Smooth muscle cell (in vitro differentiated cells): ENCODE measurements at regions not wholly inside any gene's neighbourhood (a gene's known extent, or its start where the extent isn't known, plus 50 kb on each side); places are given as distances from the start of the nearest gene placed in this dataset.
A peak's percentile ranks its signal among the peaks of the same experiment; 100 is the strongest.

Experiments
- DNase-seq: peaks from one replicate; lab custom pipeline; 2025; ENCODE audit not compliant: unreplicated experiment; lab: John Stamatoyannopoulos, UW
- H2AFZ ChIP-seq: fragments of 200-600 bp; sonication (generic); 2 replicates; pipeline ENCODE4 v1.6.0; 2016; ENCODE audit warnings: antibody characterized with exemption, low read depth, mild to moderate bottlenecking
- H3F3A ChIP-seq: fragments of 200-600 bp; sonication (generic); 2 replicates; pipeline ENCODE4 v1.6.0; 2017; ENCODE audit warnings: antibody characterized with exemption, low read depth
- H3K27ac ChIP-seq: fragments of 200-600 bp; sonication (generic); 2 replicates; pipeline ENCODE4 v1.5.1; 2016; ENCODE audit warnings: low read depth, mild to moderate bottlenecking
- H3K27me3 ChIP-seq: fragments of 200-600 bp; sonication (generic); 2 replicates; pipeline ENCODE4 v1.6.1; 2016; ENCODE audit warnings: low read depth, mild to moderate bottlenecking
- H3K36me3 ChIP-seq: fragments of 200-600 bp; sonication (generic); 2 replicates; pipeline ENCODE4 v1.5.1; 2016; ENCODE audit warnings: low read depth
- H3K4me1 ChIP-seq: fragments of 200-600 bp; sonication (generic); 2 replicates; pipeline ENCODE4 v1.5.1; 2016; ENCODE audit warnings: low read depth
- H3K4me2 ChIP-seq: fragments of 200-600 bp; sonication (generic); 2 replicates; pipeline ENCODE4 v1.6.0; 2016; ENCODE audit warnings: mild to moderate bottlenecking
- H3K4me3 ChIP-seq: fragments of 200-600 bp; sonication (generic); 2 replicates; pipeline ENCODE4 v1.5.1; 2016; ENCODE audit warnings: mild to moderate bottlenecking
- H3K79me2 ChIP-seq: fragments of 200-600 bp; sonication (generic); 2 replicates; pipeline ENCODE4 v1.6.0; 2016; ENCODE audit warnings: low read depth, mild to moderate bottlenecking
- H3K9ac ChIP-seq: fragments of 200-600 bp; sonication (generic); 2 replicates; pipeline ENCODE4 v1.6.0; 2016; ENCODE audit warnings: low read depth
- H3K9me3 ChIP-seq: fragments of 200-600 bp; sonication (generic); replicated peaks from 2 replicates; pipeline ENCODE4 v1.5.1; 2016; ENCODE audit warnings: low read depth
- H4K20me1 ChIP-seq: fragments of 200-600 bp; sonication (generic); 2 replicates; pipeline ENCODE4 v1.6.0; 2016; ENCODE audit warnings: low read depth
- CTCF ChIP-seq: fragments of 200-600 bp; sonication (generic); IDR thresholded peaks from 2 replicates; pipeline ENCODE4 v1.5.1; 2017; ENCODE audit warnings: borderline replicate concordance, mild to moderate bottlenecking, antibody characterized with exemption; ENCODE audit not compliant: insufficient read depth, poor library complexity, severe bottlenecking
- WGBS: methylation state at CpG from one replicate; pipeline ENCODE4 v1.1.7; 2016; ENCODE audit warnings: low lambda C conversion rate; 5-methylcytosine and 5-hydroxymethylcytosine counted together

- H3K27ac ChIP-seq = no peak overlapping the region
- no peak overlapping the region for H3K4me3 ChIP-seq
- H3K27me3 ChIP-seq = no peaks in the 10 kb centered on the region
- no peaks in the 10 kb centered on the region for H4K20me1 ChIP-seq
- DNase-seq = no peak
- no peak overlapping the region for H3K9ac ChIP-seq
- H3K36me3 ChIP-seq = no peaks in the 10 kb centered on the region
- H3K4me1 ChIP-seq = no peaks in the 10 kb centered on the region
- H3K9me3 ChIP-seq = no peaks in the 10 kb centered on the region
- 94% methylated on average over 11 of the region's 11 CpGs for WGBS
- H2AFZ ChIP-seq = no peak overlapping the region
- no peaks in the 10 kb centered on the region for H3F3A ChIP-seq
- H3K79me2 ChIP-seq = no peaks in the 10 kb centered on the region
- no peak overlapping the region for H3K4me2 ChIP-seq
- no peak for TF ChIP-seq CTCF
Measured at GRCh38 chr11:21931436-21932101, 261.3 kb upstream of the ANO5 start.

GRCh38 chr11:21933095-21933494 lies 259.8 kb upstream of the ANO5 start:
- no peak for DNase-seq
- WGBS = 43% methylated on average over 1 of the region's 1 CpG
- Histone ChIP-seq H3K27ac (no peak overlapping the region), H3K4me3 (no peak overlapping the region), H2AFZ (no peak overlapping the region), H3K4me2 (no peak overlapping the region), H3K36me3 (no peaks in the 10 kb centered on the region), H3K9ac (no peak overlapping the region), H3K27me3 (no peaks in the 10 kb centered on the region), H3K9me3 (no peaks in the 10 kb centered on the region), H3F3A (no peaks in the 10 kb centered on the region), H3K79me2 (no peaks in the 10 kb centered on the region), H4K20me1 (no peaks in the 10 kb centered on the region), H3K4me1 (no peaks in the 10 kb centered on the region)
- peak; percentile 51 for TF ChIP-seq CTCF

- no peaks in the 10 kb centered on the region for H3K79me2 ChIP-seq
- no peak overlapping the region for H3K9ac ChIP-seq
- no peaks in the 10 kb centered on the region for H3K9me3 ChIP-seq
- H3K4me3 ChIP-seq = no peak overlapping the region
- H3K4me2 ChIP-seq = no peak overlapping the region
- no peaks in the 10 kb centered on the region for H3K4me1 ChIP-seq
- no peaks in the 10 kb centered on the region for H4K20me1 ChIP-seq
- H3F3A ChIP-seq = no peaks in the 10 kb centered on the region
- no peak for TF ChIP-seq CTCF
- no peak for DNase-seq
- 78% methylated on average over 4 of the region's 4 CpGs for WGBS
- no peaks in the 10 kb centered on the region for H3K27me3 ChIP-seq
- no peaks in the 10 kb centered on the region for H3K36me3 ChIP-seq
- no peak overlapping the region for H2AFZ ChIP-seq
- H3K27ac ChIP-seq = no peak overlapping the region
Measured at GRCh38 chr11:21944577-21944976, 248.3 kb upstream of the ANO5 start.

- no peaks in the 10 kb centered on the region for H3K79me2 ChIP-seq
- WGBS = 84% methylated on average over 1 of the region's 1 CpG
- no peak for DNase-seq
- no peak overlapping the region for H3K4me3 ChIP-seq
- H4K20me1 ChIP-seq = no peaks in the 10 kb centered on the region
- no peak overlapping the region for H3K4me2 ChIP-seq
- H3K36me3 ChIP-seq = no peaks in the 10 kb centered on the region
- H3K9ac ChIP-seq = no peak overlapping the region
- no peaks in the 10 kb centered on the region for H3F3A ChIP-seq
- no peak overlapping the region for H3K27ac ChIP-seq
- no peak for TF ChIP-seq CTCF
- H3K9me3 ChIP-seq = no peaks in the 10 kb centered on the region
- no peaks in the 10 kb centered on the region for H3K27me3 ChIP-seq
- H3K4me1 ChIP-seq = no peaks in the 10 kb centered on the region
- H2AFZ ChIP-seq = no peak overlapping the region
Measured at GRCh38 chr11:21948876-21949275, 244.0 kb upstream of the ANO5 start.
